NT2/D1 (cell line): ENCODE measurements at regions not wholly inside any gene's neighbourhood (a gene's known extent, or its start where the extent isn't known, plus 50 kb on each side); places are given as distances from the start of the nearest gene placed in this dataset.

ENCODE experiments used
- DNase-seq: peaks from one replicate; pipeline ENCODE4 v3.0.0-alpha.2; 2011; ENCODE audit warnings: low read depth, low spot score
- H3K27me3 ChIP-seq: 2 replicates; pipeline ENCODE4 v1.6.0; 2011; ENCODE audit warnings: mild to moderate bottlenecking; ENCODE audit not compliant: insufficient read length, insufficient read depth
- H3K36me3 ChIP-seq: 2 replicates; pipeline ENCODE4 v1.6.1; 2011; ENCODE audit warnings: mild to moderate bottlenecking, low read length, mixed read lengths; ENCODE audit not compliant: insufficient read depth, insufficient read length
- H3K4me1 ChIP-seq: 2 replicates; pipeline ENCODE4 v1.5.1; 2011; ENCODE audit not compliant: insufficient read depth, insufficient read length
- H3K4me3 ChIP-seq: 2 replicates; pipeline ENCODE4 v1.5.1; 2011; ENCODE audit warnings: low read depth; ENCODE audit not compliant: insufficient read length
- H3K9ac ChIP-seq: 2 replicates; pipeline ENCODE4 v1.6.0; 2011; ENCODE audit warnings: low read depth; ENCODE audit not compliant: insufficient read length
- H3K9me3 ChIP-seq: 2 replicates; pipeline ENCODE4 v1.5.1; 2011; ENCODE audit warnings: mild to moderate bottlenecking, low read length; ENCODE audit not compliant: insufficient read depth
- SUZ12 ChIP-seq: IDR thresholded peaks from 2 replicates; pipeline ENCODE4 v1.6.1; 2011; ENCODE audit not compliant: insufficient read length, insufficient read depth; ENCODE audit errors: extremely low read depth
- YY1 ChIP-seq: IDR thresholded peaks from 2 replicates; pipeline ENCODE4 v1.6.1; 2011; ENCODE audit not compliant: insufficient read length, insufficient read depth
- ZNF274 ChIP-seq: IDR thresholded peaks from 2 replicates; pipeline ENCODE4 v1.6.1; 2011; ENCODE audit warnings: mild to moderate bottlenecking, low read depth, low read length

DNA sequence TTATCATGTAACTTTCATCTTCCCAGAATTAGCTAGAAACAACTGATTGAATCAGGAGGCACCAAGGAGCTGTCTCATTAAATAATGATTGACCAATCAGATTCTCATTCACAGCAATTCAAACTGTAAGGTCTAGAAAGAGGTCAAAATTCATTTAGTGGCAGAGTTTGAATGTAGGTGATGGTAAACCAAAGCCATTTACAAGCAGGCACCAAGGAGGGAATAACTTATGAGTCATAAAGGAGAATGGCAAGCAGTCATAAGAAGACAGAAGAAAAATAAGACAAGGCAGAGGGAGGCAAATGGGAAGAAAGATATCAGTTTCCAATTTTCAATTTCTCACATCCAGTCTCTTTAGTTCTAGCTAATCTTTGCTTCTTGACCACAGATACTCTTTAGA is 52.9 kb upstream of the DEFB112 start:
- H3K36me3 ChIP-seq = no peaks in the 10 kb centered on the region
- H3K4me3 ChIP-seq = no peak overlapping the region
- no peaks in the 10 kb centered on the region for H3K9me3 ChIP-seq
- no peak overlapping the region for H3K9ac ChIP-seq
- no peak for DNase-seq
- H3K27me3 ChIP-seq = no peaks in the 10 kb centered on the region
- no peaks in the 10 kb centered on the region for H3K4me1 ChIP-seq
- TF ChIP-seq SUZ12 = no peak
- TF ChIP-seq ZNF274 = no peak
- TF ChIP-seq YY1 = no peak

DNA sequence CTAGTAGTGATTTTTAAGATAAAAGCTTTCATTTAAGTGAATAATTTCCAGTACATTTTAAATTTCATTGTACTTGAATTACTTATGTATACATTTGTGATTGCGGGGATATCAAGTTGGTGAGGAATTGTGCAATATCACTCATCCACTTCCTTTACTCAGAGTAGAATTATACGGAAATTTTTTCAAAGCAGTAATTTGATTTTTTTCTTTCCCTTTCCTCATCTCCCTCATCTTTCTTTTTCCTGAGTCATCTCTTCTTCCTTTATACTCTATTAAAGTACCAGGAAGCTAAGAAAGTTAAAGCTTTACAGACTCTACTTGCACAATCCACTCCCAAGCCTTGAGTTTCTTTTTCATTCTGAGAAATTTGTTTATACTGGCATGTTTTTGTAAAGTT is 60.9 kb upstream of the DEFB112 start:
- Histone ChIP-seq H3K4me3 (no peak overlapping the region), H3K36me3 (no peaks in the 10 kb centered on the region), H3K27me3 (no peaks in the 10 kb centered on the region), H3K9me3 (no peaks in the 10 kb centered on the region), H3K4me1 (peaks cover 2% of the 10 kb centered on the region), H3K9ac (no peak overlapping the region)
- no peak for TF ChIP-seq ZNF274
- TF ChIP-seq YY1 = no peak
- TF ChIP-seq SUZ12 = no peak
- no peak for DNase-seq

DNA sequence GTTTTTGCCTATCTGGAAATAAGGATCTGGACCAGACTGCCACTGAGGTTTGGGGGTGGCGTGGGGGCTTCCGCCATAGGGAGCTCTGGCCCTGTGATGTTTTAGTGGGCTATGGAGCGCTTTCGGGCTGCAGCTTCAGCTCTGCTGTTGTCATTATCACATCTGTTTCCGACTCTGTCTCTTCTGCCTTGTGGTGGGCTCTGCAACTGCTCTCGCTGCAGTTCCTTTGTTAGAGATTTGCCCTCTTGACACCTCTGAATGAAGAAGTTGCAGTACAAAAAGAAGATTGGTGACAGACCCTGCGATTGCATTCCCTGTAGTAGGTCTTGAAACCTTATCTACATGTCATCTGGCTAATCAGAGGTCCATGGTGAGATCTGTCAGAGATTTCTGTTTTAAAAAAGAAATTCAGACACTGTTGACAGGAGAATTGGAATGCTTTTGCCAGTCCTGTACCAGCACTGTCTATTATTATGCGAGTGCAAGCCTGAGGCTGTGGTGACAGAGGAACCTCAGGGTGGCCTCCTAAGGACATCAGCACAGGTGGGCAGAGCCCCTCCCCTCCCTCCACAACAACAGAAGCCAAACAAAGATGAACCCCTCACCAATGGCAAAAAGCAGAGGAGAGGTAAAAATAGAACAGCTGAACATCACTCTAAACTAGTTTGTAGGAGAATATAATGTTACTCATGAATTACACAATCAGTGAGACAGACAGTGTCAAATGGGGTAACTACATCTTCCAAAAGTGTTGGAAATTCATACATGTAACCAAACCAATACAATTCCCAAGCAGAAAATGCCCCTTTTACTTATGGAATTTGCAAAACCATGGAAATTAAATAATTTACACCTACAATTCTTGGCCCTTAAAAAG is 63.5 kb upstream of the DEFB112 start:
- TF ChIP-seq ZNF274 (no peak), SUZ12 (no peak), YY1 (no peak)
- Histone ChIP-seq H3K27me3 (no peaks in the 10 kb centered on the region), H3K4me1 (peaks cover 2% of the 10 kb centered on the region), H3K36me3 (no peaks in the 10 kb centered on the region), H3K9me3 (no peaks in the 10 kb centered on the region), H3K9ac (no peak overlapping the region), H3K4me3 (no peak overlapping the region)
- no peak for DNase-seq

DNA sequence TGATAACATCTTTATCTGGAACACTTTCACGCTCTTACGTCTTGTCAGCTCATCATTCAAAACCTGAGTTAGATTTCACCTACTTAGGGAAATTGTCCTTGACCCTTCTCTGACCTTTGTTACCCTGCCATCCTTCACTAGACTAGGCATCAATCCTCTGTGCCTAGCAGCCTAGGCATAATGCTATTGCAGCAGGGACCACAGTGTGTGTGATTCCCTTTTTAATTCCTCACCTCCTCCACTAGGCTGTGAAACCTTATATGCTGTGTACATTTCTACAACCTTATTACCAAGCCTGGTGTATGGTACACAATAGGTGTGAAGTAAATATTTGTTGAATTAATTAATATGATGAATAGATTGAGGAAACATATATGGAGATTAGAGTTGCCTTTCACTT is 66.7 kb upstream of the DEFB112 start:
- TF ChIP-seq YY1 (no peak), ZNF274 (no peak), SUZ12 (no peak)
- Histone ChIP-seq H3K9me3 (no peaks in the 10 kb centered on the region), H3K4me1 (peaks cover 2% of the 10 kb centered on the region)

GRCh38 chr6:50116797-50117542 is 67.2 kb upstream of the DEFB112 start:
- no peak overlapping the region for H3K9ac ChIP-seq
- H3K9me3 ChIP-seq = no peaks in the 10 kb centered on the region
- no peaks in the 10 kb centered on the region for H3K36me3 ChIP-seq
- H3K27me3 ChIP-seq = no peaks in the 10 kb centered on the region
- no peak overlapping the region for H3K4me3 ChIP-seq
- no peak for DNase-seq
- TF ChIP-seq SUZ12 (no peak), YY1 (no peak), ZNF274 (no peak)
- H3K4me1 ChIP-seq = peaks cover 2% of the 10 kb centered on the region

More for the DNA sequence above, 66.7 kb upstream of the DEFB112 start:
- no peak overlapping the region for H3K9ac ChIP-seq
- no peaks in the 10 kb centered on the region for H3K27me3 ChIP-seq
- DNase-seq = no peak
- H3K4me3 ChIP-seq = no peak overlapping the region
- H3K36me3 ChIP-seq = no peaks in the 10 kb centered on the region

DNA sequence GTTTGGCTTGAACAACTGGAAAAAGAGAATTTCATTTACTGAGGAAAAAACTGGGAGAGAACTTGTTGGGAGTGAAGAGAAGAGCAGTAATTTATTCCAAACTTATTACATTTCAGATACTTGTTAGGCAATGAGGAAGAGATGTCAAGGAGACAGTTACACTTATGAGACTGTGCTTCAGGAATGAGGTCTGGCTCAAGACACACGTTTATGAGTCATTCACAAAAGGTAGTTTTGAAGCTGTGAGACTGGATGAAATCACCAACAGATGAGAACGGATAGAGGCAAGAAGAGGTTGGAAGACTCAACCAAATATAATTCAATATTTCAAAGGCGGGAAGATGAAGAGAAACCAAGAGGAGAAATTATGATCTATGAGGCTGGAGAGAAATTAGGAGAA is 70.6 kb upstream of the DEFB112 start:
- Histone ChIP-seq H3K9ac (no peak overlapping the region), H3K36me3 (no peaks in the 10 kb centered on the region), H3K4me1 (no peaks in the 10 kb centered on the region), H3K9me3 (no peaks in the 10 kb centered on the region), H3K27me3 (no peaks in the 10 kb centered on the region), H3K4me3 (no peak overlapping the region)
- DNase-seq = no peak
- no peak for TF ChIP-seq SUZ12
- no peak for TF ChIP-seq YY1
- no peak for TF ChIP-seq ZNF274

- TF ChIP-seq YY1 = no peak
- TF ChIP-seq SUZ12 = no peak
- no peak for TF ChIP-seq ZNF274
- DNase-seq = no peak
- Histone ChIP-seq H3K9ac (no peak overlapping the region), H3K4me1 (no peaks in the 10 kb centered on the region), H3K4me3 (no peak overlapping the region), H3K27me3 (no peaks in the 10 kb centered on the region), H3K9me3 (no peaks in the 10 kb centered on the region), H3K36me3 (no peaks in the 10 kb centered on the region)
Observed at GRCh38 chr6:50123688-50124087, 74.0 kb upstream of the DEFB112 start.
